DOHH2 (cell line): ENCODE measurements at regions not wholly inside any gene's neighbourhood (a gene's known extent, or its start where the extent isn't known, plus 50 kb on each side); places are given as distances from the start of the nearest gene placed in this dataset.
"Not testable (repeated sequence)": the region's sequence is repeated elsewhere in the genome, so short reads cannot be mapped to it uniquely, and the experiment has no call there.

Source experiments
- H3F3A ChIP-seq: fragments of 200-600 bp; sonication (generic), shearing (Covaris generic); 2 replicates; pipeline ENCODE4 v1.6.0; 2016; ENCODE audit warnings: antibody characterized with exemption, mild to moderate bottlenecking; ENCODE audit not compliant: control insufficient read depth, insufficient read depth
- H3K27ac ChIP-seq: fragments of 200-600 bp; sonication (generic); 2 replicates; pipeline ENCODE4 v1.5.1; 2014; ENCODE audit warnings: low read depth, mild to moderate bottlenecking, low read length, moderate library complexity
- H3K27me3 ChIP-seq: fragments of 200-600 bp; sonication (generic); 2 replicates; pipeline ENCODE4 v1.6.1; 2014; ENCODE audit warnings: mild to moderate bottlenecking, low read length, mixed read lengths; ENCODE audit not compliant: control insufficient read depth
- H3K36me3 ChIP-seq: fragments of 200-600 bp; sonication (generic); 2 replicates; pipeline ENCODE4 v1.6.1; 2014; ENCODE audit warnings: mild to moderate bottlenecking, low read length, moderate library complexity, mixed read lengths; ENCODE audit not compliant: control insufficient read depth
- H3K4me1 ChIP-seq: fragments of 200-600 bp; sonication (generic); 2 replicates; pipeline ENCODE4 v1.6.1; 2014; ENCODE audit warnings: mild to moderate bottlenecking, low read length, mixed read lengths; ENCODE audit not compliant: control insufficient read depth
- H3K4me2 ChIP-seq: fragments of 200-600 bp; sonication (generic); 2 replicates; pipeline ENCODE4 v1.6.0; 2014; ENCODE audit warnings: mild to moderate bottlenecking, low read length, moderate library complexity
- H3K4me3 ChIP-seq: fragments of 200-600 bp; sonication (generic); 2 replicates; pipeline ENCODE4 v1.5.1; 2014; ENCODE audit warnings: mild to moderate bottlenecking, low read length, mixed read lengths
- H3K79me2 ChIP-seq: fragments of 200-600 bp; sonication (generic); 2 replicates; pipeline ENCODE4 v1.6.1; 2014; ENCODE audit warnings: mild to moderate bottlenecking, low read length, mixed read lengths; ENCODE audit not compliant: control insufficient read depth
- H3K9me2 ChIP-seq: fragments of 200-600 bp; sonication (generic); replicated peaks from 2 replicates; pipeline ENCODE4 v1.6.1; 2014; ENCODE audit warnings: mild to moderate bottlenecking, low read length, mixed read lengths; ENCODE audit not compliant: control insufficient read depth
- H3K9me3 ChIP-seq: fragments of 200-600 bp; sonication (generic); 2 replicates; pipeline ENCODE4 v1.6.1; 2014; ENCODE audit warnings: antibody characterized with exemption, low read length, mixed read lengths; ENCODE audit not compliant: control insufficient read depth, insufficient read depth
- H4K20me1 ChIP-seq: fragments of 200-600 bp; sonication (generic); 2 replicates; pipeline ENCODE4 v1.6.0; 2014; ENCODE audit warnings: low read depth, mild to moderate bottlenecking, antibody characterized with exemption, low read length, moderate library complexity; ENCODE audit not compliant: control insufficient read depth, insufficient read depth

DNA sequence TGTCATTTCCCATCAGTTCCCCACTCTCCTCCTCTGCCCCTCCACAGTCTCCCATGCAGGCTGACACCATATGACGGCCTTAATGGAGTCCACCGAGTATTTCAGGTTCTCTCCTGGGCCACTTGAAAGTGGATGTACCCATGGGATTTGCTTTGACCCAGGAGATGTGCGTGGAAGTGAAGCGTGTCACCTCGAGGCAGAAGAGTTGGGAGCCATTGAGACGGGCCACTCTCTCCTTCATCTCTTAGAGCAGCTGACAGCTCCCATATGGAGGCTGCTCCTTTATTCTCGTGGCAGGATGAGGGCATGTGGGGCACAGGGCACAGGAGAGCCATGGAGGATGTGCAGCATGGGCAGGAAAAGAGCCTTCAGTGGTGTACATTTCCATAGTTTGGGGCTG is 144.7 kb upstream of the CRYM start:
- not testable (repeated sequence) for H3K27ac ChIP-seq, H3K4me1 ChIP-seq, H3K36me3 ChIP-seq, H3K4me2 ChIP-seq, H3K27me3 ChIP-seq, H4K20me1 ChIP-seq, H3K9me3 ChIP-seq, H3K4me3 ChIP-seq, H3K79me2 ChIP-seq, H3F3A ChIP-seq, H3K9me2 ChIP-seq

DNA sequence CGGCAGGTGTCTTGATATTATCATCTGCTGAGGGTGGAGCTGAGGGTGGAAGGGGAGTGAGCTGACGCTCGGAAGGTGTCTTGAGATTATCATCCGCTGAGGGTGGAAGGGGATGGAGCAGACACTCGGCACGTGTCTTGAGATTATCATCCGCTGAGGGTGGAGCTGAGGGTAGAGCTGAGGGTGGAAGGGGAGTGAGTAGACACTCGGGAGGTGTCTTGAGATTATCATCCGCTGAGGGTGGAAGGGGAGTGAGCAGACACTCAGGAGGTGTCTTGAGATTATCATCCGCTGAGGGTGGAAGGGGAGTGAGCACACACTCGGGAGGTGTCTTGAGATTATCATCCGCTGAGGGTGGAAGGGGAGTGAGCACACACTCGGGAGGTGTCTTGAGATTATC is 126.6 kb upstream of the CRYM start:
- H3K27me3 ChIP-seq, H3K4me2 ChIP-seq: not testable (repeated sequence)

DNA sequence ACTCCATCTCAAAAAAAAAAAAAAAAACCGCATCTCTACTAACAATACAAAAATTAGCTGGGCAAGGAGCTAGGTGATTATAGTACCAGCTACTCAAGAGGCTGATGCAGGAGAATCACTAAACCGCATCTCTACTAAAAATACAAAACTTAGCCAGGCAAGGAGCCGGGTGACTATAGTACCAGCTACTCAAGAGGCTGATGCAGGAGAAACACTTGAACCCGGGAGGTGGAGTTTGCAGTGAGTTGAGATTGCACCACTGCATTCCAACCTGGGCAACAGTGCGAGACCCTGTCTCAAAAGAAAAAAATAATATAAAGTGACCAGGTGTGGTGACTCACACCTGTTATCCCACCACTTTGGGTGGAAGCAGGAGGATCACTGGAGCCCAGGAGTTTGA is 119.8 kb upstream of the CRYM start:
- not testable (repeated sequence) for H3K9me3 ChIP-seq, H3K4me2 ChIP-seq, H3K4me3 ChIP-seq, H4K20me1 ChIP-seq, H3K9me2 ChIP-seq, H3K36me3 ChIP-seq, H3K4me1 ChIP-seq, H3K27me3 ChIP-seq, H3K27ac ChIP-seq, H3K79me2 ChIP-seq, H3F3A ChIP-seq

More for the DNA sequence above, 126.6 kb upstream of the CRYM start:
- not testable (repeated sequence) for H3K36me3 ChIP-seq, H3K79me2 ChIP-seq, H3K9me3 ChIP-seq, H3K4me3 ChIP-seq, H3K4me1 ChIP-seq, H3K9me2 ChIP-seq, H3K27ac ChIP-seq, H3F3A ChIP-seq, H4K20me1 ChIP-seq

DNA sequence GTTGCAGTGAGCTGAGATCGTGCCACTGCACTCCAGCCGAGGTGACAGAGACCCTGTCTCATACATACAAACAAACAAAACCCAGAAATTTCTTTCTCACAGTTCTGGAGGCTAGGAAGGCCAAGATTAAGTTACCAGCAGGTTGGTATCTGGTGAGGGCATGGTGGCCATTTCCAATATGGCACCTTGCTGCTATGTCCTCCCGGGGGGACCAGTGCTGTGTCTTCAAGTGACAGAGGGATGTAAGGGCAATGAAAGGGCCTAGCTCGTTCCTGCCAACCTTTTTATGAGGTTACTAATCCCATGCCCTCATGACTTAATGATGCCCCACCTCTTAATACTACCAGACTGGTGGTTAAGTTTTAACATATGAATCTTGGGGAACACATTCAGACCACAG is 118.5 kb upstream of the CRYM start:
- H3K9me3 ChIP-seq, H3K79me2 ChIP-seq, H3K4me2 ChIP-seq, H3K4me3 ChIP-seq, H3K27me3 ChIP-seq, H3K27ac ChIP-seq, H3K4me1 ChIP-seq, H3K9me2 ChIP-seq, H3F3A ChIP-seq, H3K36me3 ChIP-seq, H4K20me1 ChIP-seq: not testable (repeated sequence)

DNA sequence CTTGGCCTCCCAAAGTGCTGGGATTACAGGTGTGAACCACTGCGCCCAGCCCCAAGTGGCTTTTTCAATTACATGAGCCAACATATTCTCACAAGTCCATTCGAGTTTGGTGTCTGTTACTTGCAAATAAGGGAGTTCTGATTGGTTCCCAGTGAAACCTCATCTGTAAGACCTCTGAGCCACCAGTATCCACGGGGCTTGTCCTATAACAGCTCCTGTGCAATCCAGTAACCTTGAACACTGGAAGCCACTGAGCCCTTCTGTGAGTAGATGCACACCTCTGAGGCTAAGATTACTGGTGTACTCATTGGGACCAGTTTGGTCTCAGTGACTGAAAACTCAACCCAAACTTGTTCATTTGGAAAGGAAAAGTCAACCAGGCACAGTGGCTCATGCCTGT is 112.5 kb upstream of the CRYM start:
- not testable (repeated sequence) for H3K27me3 ChIP-seq, H3K4me2 ChIP-seq, H3K36me3 ChIP-seq, H3K4me1 ChIP-seq, H3K9me3 ChIP-seq, H3F3A ChIP-seq, H3K4me3 ChIP-seq, H3K9me2 ChIP-seq, H3K27ac ChIP-seq, H4K20me1 ChIP-seq, H3K79me2 ChIP-seq

DNA sequence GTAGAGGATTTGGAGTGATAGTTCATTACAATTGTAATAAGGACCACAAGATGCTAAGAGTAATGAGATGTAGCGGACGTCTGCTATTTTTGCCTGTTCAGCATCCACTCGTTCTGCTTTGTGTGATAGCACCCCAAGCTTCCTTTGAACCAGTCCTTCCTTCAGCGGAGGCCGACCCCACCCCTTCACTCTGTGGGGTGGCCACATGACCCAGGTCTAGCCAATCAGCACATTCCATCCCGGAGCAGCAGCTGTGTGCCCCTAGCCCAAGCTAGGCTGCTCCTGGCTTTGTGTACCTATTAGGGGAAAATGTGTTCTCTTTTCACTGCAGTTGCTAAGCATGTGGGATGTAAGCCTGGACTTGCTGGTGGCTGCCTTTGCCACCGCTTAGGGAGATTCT is 111.8 kb upstream of the CRYM start:
- H3K9me3 ChIP-seq, H3K4me3 ChIP-seq, H3K27ac ChIP-seq, H3K36me3 ChIP-seq, H4K20me1 ChIP-seq, H3K4me2 ChIP-seq, H3K9me2 ChIP-seq, H3F3A ChIP-seq, H3K27me3 ChIP-seq, H3K4me1 ChIP-seq, H3K79me2 ChIP-seq: not testable (repeated sequence)

DNA sequence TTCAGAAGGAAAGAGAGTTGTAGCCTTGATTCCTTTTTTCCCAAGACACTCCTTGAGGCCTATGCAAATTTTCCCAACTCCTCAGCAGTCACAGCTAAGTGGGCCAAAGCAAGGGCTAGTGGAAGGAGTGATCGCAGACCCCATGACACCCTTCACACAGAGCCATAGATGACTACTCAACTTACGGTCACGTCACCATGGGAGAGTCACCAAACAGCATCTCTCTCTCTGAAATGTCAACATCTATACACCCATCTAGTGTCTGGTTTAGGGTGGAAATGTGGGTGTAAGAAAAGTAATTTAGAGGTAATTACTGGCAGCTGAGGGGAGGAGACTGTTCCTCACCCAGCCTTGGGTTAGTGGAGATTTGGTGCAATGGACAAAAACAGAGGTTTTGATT is 109.7 kb upstream of the CRYM start:
- H3K27ac ChIP-seq, H3K36me3 ChIP-seq, H3F3A ChIP-seq, H3K4me2 ChIP-seq, H3K9me2 ChIP-seq, H3K79me2 ChIP-seq, H3K4me3 ChIP-seq, H3K27me3 ChIP-seq, H3K4me1 ChIP-seq, H4K20me1 ChIP-seq, H3K9me3 ChIP-seq: not testable (repeated sequence)

DNA sequence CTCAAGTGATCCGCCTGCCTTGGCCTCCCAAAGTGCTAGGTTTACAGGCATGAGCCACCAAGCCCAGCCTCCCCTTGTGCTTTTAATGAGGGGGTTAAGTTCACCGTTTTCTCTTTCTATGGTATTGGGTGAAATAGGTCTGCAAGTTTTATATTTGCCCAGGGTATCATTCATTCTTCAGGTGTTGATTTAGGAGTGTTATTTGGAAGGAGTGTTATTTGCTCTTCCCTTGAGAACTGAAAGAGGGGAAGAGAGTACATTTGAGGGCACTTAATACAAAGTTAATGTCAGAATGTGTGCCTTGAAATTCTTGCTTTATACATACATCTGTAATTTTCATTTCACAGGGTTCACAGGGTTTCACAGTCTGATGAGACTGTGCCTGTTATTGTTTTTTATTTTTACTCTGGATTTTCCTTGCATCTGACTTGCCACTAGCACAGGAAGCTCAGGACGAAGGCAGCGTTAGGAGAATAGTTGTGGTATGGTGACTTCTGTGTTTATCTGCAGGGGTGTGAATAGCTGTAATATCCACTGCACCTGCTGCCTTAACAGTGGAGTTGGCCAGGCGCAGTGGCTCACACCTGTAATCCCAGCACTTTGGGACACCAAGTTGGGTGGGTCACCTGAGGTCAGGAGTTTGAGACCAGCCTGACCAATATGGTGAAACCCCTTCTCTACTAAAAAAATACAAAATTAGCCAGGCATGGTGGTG is 108.3 kb upstream of the CRYM start:
- not testable (repeated sequence) for H3K9me3 ChIP-seq, H3K4me3 ChIP-seq, H3K36me3 ChIP-seq, H3K9me2 ChIP-seq, H3K4me2 ChIP-seq, H4K20me1 ChIP-seq, H3F3A ChIP-seq, H3K27ac ChIP-seq, H3K4me1 ChIP-seq, H3K27me3 ChIP-seq, H3K79me2 ChIP-seq
